Activated CD4-positive, alpha-beta T cell treated with anti-CD3 and anti-CD28 coated beads for 36 hours (primary cell): ENCODE measurements at regions not wholly inside any gene's neighbourhood (a gene's known extent, or its start where the extent isn't known, plus 50 kb on each side); places are given as distances from the start of the nearest gene placed in this dataset.

Experiments
- ATAC-seq: fragments of 200-7000 bp; cut with Tn5 transposase; one replicate; pipeline ENCODE4 v1.10.0; 2021; ENCODE audit warnings: mild to moderate bottlenecking, moderate library complexity
- CTCF ChIA-PET: fragments of 350-600 bp; sonication (Branson Sonifier 250); formaldehyde crosslinking; loops from one replicate; lab custom pipeline; 2021; ENCODE audit warnings: antibody characterized with exemption; lab: Charles Lee
- POLR2A ChIA-PET: fragments of 350-600 bp; sonication (Branson Sonifier 250); formaldehyde crosslinking; loops from one replicate; lab custom pipeline; 2021; ENCODE audit warnings: antibody characterized with exemption, inconsistent platforms; lab: Charles Lee
- DNase-seq: peaks from one replicate; pipeline ENCODE4 v3.0.0-alpha.2; 2020
- H3K27ac Mint-ChIP-seq: one replicate; pipeline ENCODE4 v1.8.0; 2021; ENCODE audit warnings: mixed read lengths
- H3K27me3 Mint-ChIP-seq: one replicate; pipeline ENCODE4 v1.8.0; 2021; ENCODE audit warnings: mixed read lengths
- H3K36me3 Mint-ChIP-seq: one replicate; pipeline ENCODE4 v1.8.0; 2021; ENCODE audit warnings: low read depth, mixed read lengths
- H3K4me1 Mint-ChIP-seq: one replicate; pipeline ENCODE4 v1.8.0; 2021; ENCODE audit warnings: mixed read lengths
- H3K4me3 Mint-ChIP-seq: one replicate; pipeline ENCODE4 v1.8.0; 2021; ENCODE audit warnings: mild to moderate bottlenecking, moderate library complexity, mixed read lengths
- H3K9me3 Mint-ChIP-seq: one replicate; pipeline ENCODE4 v1.8.0; 2021; ENCODE audit warnings: low read depth, mixed read lengths
- intact Hi-C, 2 experiments: fragments of 100-400 bp; cut with DNase I in 1 of 2; cut with micrococcal nuclease in 1 of 2; formaldehyde crosslinking; loops; one replicate each; pipeline versions ENCODE4 v1.14.2 to v1.15.1; 2022 to 2024; cut with DNase I, micrococcal nuclease

GRCh38 chr9:1400983-1401382, 350.8 kb downstream of the DMRT2 start:
- CTCF ChIA-PET: no interaction called here
- POLR2A ChIA-PET: no interaction called here
- intact Hi-C loops: loop anchor here in 1 of 2 experiments (10.0 kb wide), 1 partner anchor 56 kb away; no protein-coding TSS in a partner anchor
- H3K9me3 Mint-ChIP-seq: peaks cover 4% of the 10 kb centered on the region
- no peak overlapping the region for H3K4me3 Mint-ChIP-seq
- no peak overlapping the region for H3K27ac Mint-ChIP-seq
- no peaks in the 10 kb centered on the region for H3K4me1 Mint-ChIP-seq
- ATAC-seq (no peak), DNase-seq (no peak)
- H3K27me3 Mint-ChIP-seq: no peaks in the 10 kb centered on the region
- no peaks in the 10 kb centered on the region for H3K36me3 Mint-ChIP-seq

- Mint-ChIP-seq H3K4me1 (no peaks in the 10 kb centered on the region), H3K4me3 (no peak overlapping the region), H3K36me3 (no peaks in the 10 kb centered on the region), H3K27ac (no peak overlapping the region), H3K27me3 (no peaks in the 10 kb centered on the region), H3K9me3 (no peaks in the 10 kb centered on the region)
- POLR2A ChIA-PET: no interaction called here
- no peak for ATAC-seq
- intact Hi-C loops: loop anchor here in 1 of 2 experiments (10.0 kb wide), 1 partner anchor 60 kb away; no protein-coding TSS in a partner anchor
- CTCF ChIA-PET: no interaction called here
- no peak for DNase-seq
Measured at GRCh38 chr9:1404940-1405339, 354.8 kb downstream of the DMRT2 start.

GRCh38 chr9:1411826-1412225, 361.7 kb downstream of the DMRT2 start:
- Mint-ChIP-seq H3K36me3 (no peaks in the 10 kb centered on the region), H3K4me3 (no peak overlapping the region), H3K4me1 (no peaks in the 10 kb centered on the region), H3K27ac (no peak overlapping the region), H3K27me3 (peaks cover 3% of the 10 kb centered on the region), H3K9me3 (no peaks in the 10 kb centered on the region)
- intact Hi-C loops: no loop called here
- ChIA-PET CTCF (no interaction called here), POLR2A (interaction anchor here (0.6 kb wide), 1 partner anchor 299 kb away, joined by 3 read pairs; no protein-coding TSS in a partner anchor)
- ATAC-seq: no peak
- DNase-seq: no peak

GRCh38 chr9:1414711-1415131, 364.6 kb downstream of the DMRT2 start:
- Mint-ChIP-seq H3K4me1 (no peaks in the 10 kb centered on the region), H3K9me3 (no peaks in the 10 kb centered on the region), H3K27me3 (peaks cover 3% of the 10 kb centered on the region), H3K4me3 (no peak overlapping the region), H3K36me3 (no peaks in the 10 kb centered on the region), H3K27ac (no peak overlapping the region)
- ATAC-seq (no peak), DNase-seq (no peak)
- intact Hi-C loops: no loop called here
- ChIA-PET POLR2A (interaction anchor here (0.7 kb wide), 1 partner anchor 24 kb away, joined by 7 read pairs; no protein-coding TSS in a partner anchor), CTCF (no interaction called here)

DNA sequence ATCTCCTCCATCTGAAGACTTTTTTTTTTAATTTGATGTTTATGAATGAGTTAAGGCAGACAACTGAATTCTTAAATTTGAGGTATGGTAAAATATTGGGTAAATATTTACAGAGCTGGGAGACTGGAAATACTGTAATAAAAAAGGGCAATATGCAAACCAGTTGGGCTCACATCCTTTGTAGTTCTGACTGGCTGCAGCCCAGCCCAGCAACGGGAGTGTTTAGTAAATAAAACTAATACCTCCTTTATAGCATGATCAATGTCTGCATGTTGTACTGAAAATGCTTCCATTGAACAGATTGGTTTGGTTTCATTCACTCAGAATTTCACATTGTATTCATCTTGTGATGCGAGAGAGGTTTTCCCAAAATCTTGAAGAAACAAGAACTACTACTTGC, 365.0 kb downstream of the DMRT2 start:
- CTCF ChIA-PET: no interaction called here

DNA sequence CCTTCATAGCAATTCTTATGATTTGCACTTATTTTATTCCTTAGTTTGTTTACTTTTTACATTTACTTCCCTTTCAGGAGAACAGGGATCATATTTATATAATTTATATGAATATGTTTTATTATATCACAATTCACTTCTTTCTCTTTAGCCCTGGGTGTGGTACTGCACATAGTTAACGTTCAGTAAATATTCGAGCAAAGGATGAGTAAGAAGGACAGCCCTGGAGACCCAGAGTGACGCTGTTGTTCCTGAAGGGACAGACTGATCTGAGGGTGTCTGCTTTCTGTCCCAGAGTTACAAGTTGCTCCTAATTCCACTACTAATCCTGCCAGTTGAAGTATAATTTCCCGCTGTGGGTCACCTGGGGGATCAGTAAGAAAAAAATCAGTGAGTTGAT, 366.1 kb downstream of the DMRT2 start:
- DNase-seq (no peak), ATAC-seq (no peak)
- POLR2A ChIA-PET: no interaction called here
- Mint-ChIP-seq H3K4me1 (no peaks in the 10 kb centered on the region), H3K4me3 (no peak overlapping the region), H3K9me3 (no peaks in the 10 kb centered on the region), H3K27ac (no peak overlapping the region), H3K27me3 (no peaks in the 10 kb centered on the region), H3K36me3 (no peaks in the 10 kb centered on the region)
- intact Hi-C loops: no loop called here
- CTCF ChIA-PET: no interaction called here

More for the DNA sequence above, 365.0 kb downstream of the DMRT2 start:
- Mint-ChIP-seq H3K4me1 (no peaks in the 10 kb centered on the region), H3K9me3 (no peaks in the 10 kb centered on the region), H3K4me3 (no peak overlapping the region), H3K36me3 (no peaks in the 10 kb centered on the region), H3K27ac (no peak overlapping the region), H3K27me3 (peaks cover 3% of the 10 kb centered on the region)
- no peak for DNase-seq
- POLR2A ChIA-PET: interaction anchor here (0.7 kb wide), 1 partner anchor 24 kb away, joined by 7 read pairs; no protein-coding TSS in a partner anchor
- no peak for ATAC-seq
- intact Hi-C loops: no loop called here

DNA sequence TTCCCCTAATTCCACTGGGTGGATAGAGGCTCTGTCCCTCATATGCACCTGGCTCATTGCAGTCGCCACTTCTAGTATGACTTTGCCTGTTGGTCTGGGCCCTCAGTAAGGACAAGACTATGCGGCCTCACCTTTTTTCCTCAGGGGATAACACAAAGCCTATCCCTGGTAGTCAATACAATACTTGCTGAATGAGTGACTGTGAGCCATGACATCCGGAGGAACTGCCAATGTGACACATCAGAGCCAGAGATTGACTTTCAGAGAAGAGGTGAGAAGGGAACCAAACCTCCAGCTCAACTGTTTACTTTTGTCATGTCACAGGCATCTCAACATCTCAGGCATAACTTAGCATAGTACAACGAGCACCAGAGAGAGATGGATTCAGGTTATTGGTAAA, 371.3 kb downstream of the DMRT2 start:
- Mint-ChIP-seq H3K27ac (no peak overlapping the region), H3K9me3 (peaks cover 1% of the 10 kb centered on the region), H3K4me3 (no peak overlapping the region), H3K27me3 (no peaks in the 10 kb centered on the region), H3K36me3 (no peaks in the 10 kb centered on the region), H3K4me1 (no peaks in the 10 kb centered on the region)
- ATAC-seq: no peak
- no peak for DNase-seq
- ChIA-PET CTCF (no interaction called here), POLR2A (no interaction called here)
- intact Hi-C loops: no loop called here

- ATAC-seq (no peak), DNase-seq (no peak)
- POLR2A ChIA-PET: no interaction called here
- Mint-ChIP-seq H3K36me3 (no peaks in the 10 kb centered on the region), H3K4me1 (no peaks in the 10 kb centered on the region), H3K27me3 (peaks cover 4% of the 10 kb centered on the region), H3K9me3 (peaks cover 1% of the 10 kb centered on the region), H3K27ac (no peak overlapping the region), H3K4me3 (no peak overlapping the region)
- intact Hi-C loops: no loop called here
- CTCF ChIA-PET: interaction anchor here (0.7 to 1.2 kb wide), 2 partner anchors 8 to 169 kb away, joined by 3 to 4 read pairs; no protein-coding TSS in a partner anchor
Measured at GRCh38 chr9:1427875-1428274, 377.7 kb downstream of the DMRT2 start.

DNA sequence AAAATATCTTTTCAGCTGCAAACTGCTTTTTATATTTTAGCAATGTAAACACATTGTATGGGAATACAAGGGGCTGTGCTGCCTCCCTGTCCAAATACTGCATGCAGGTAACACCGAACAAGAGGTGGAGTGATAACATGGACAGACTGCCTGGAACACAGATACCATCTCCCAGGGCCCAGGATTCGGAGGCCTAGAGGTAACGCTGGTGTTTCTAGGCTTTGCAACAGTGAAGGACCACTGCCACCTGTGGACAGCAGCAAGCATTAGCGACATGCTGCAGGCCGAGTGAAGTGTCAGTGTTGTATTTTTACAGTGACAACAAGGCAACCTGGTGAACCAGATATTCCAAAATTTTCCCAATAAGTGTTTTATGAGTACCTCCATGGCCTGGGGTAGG, 379.1 kb downstream of the DMRT2 start:
- intact Hi-C loops: no loop called here
- H3K4me3 Mint-ChIP-seq: no peak overlapping the region

DNA sequence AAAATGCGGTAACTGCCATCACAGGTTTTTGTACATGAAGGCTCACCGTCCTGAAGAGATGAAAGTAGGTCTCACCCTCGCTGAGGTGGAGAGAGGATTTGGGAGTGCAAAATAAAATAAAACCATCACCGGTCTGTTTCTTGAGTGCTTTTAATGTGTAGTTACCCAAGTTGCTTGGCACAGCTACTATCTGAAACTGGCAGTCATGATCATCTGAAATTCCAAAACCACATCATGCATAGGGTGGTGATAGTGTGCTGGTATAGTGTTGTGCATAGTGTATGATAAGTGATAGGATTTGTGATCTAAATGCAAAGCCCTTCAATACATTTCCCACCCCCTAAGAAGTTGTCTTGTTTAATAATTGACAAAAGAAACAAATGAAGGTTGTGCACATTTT, 381.3 kb downstream of the DMRT2 start:
- H3K36me3 Mint-ChIP-seq: no peaks in the 10 kb centered on the region
- no peaks in the 10 kb centered on the region for H3K9me3 Mint-ChIP-seq
- ATAC-seq (no peak), DNase-seq (no peak)
- intact Hi-C loops: no loop called here
- peaks cover 4% of the 10 kb centered on the region for H3K27me3 Mint-ChIP-seq
- H3K27ac Mint-ChIP-seq: no peak overlapping the region
- ChIA-PET POLR2A (no interaction called here), CTCF (no interaction called here)
- H3K4me1 Mint-ChIP-seq: no peaks in the 10 kb centered on the region
- no peak overlapping the region for H3K4me3 Mint-ChIP-seq

More for the DNA sequence above, 379.1 kb downstream of the DMRT2 start:
- Mint-ChIP-seq H3K4me1 (no peaks in the 10 kb centered on the region), H3K36me3 (no peaks in the 10 kb centered on the region), H3K27me3 (peaks cover 4% of the 10 kb centered on the region), H3K27ac (no peak overlapping the region), H3K9me3 (peaks cover 1% of the 10 kb centered on the region)
- no peak for ATAC-seq
- no peak for DNase-seq
- ChIA-PET POLR2A (no interaction called here), CTCF (no interaction called here)

DNA sequence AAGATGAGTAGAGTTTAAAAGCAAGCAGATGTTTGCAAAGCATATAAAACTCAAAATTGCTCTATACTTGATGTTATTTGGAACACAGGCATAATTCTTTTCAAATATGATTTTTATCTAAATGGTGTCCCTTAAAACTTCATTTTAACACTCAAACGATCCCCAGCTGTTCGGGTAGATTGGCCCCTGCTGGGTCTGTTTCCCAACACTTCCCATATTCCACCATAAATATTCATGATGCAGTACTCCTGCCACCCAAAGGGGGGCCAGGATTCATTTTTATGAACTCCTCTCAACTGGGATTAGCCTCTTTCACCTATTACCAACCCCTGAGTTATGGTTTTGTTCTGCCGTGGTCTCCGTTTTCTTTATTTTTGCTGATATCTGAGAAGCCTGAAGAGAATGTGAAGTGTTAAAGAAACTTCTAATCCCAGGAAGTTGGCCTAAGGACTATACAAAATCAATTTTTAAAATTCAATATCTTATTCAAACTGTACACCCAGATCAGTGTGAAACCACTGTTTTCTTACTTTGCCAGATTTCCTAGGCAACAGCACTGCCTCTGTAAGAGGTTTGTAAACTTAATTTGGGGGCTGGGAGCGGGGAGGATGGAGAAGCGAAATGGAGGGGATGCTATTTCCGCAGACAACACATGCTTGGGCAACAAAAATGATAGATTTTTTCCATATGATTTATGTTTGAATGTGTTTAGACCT, 384.1 kb downstream of the DMRT2 start:
- peaks cover 7% of the 10 kb centered on the region for H3K27me3 Mint-ChIP-seq
- no peak for DNase-seq
- ATAC-seq: no peak
- H3K4me3 Mint-ChIP-seq: no peak overlapping the region
- intact Hi-C loops: no loop called here
- no peaks in the 10 kb centered on the region for H3K36me3 Mint-ChIP-seq
- no peak overlapping the region for H3K27ac Mint-ChIP-seq
- H3K9me3 Mint-ChIP-seq: no peaks in the 10 kb centered on the region
- ChIA-PET POLR2A (no interaction called here), CTCF (no interaction called here)
- H3K4me1 Mint-ChIP-seq: no peaks in the 10 kb centered on the region

GRCh38 chr9:1434811-1435210, 384.7 kb downstream of the DMRT2 start:
- CTCF ChIA-PET: no interaction called here
- no peaks in the 10 kb centered on the region for H3K9me3 Mint-ChIP-seq
- POLR2A ChIA-PET: no interaction called here
- H3K36me3 Mint-ChIP-seq: no peaks in the 10 kb centered on the region
- no peak overlapping the region for H3K4me3 Mint-ChIP-seq
- no peaks in the 10 kb centered on the region for H3K4me1 Mint-ChIP-seq
- H3K27ac Mint-ChIP-seq: no peak overlapping the region
- no peak for ATAC-seq
- intact Hi-C loops: no loop called here
- H3K27me3 Mint-ChIP-seq: peaks cover 9% of the 10 kb centered on the region
- no peak for DNase-seq
